Fibroblast of pulmonary artery (primary cell): ENCODE measurements at regions not wholly inside any gene's neighbourhood (a gene's known extent, or its start where the extent isn't known, plus 50 kb on each side); places are given as distances from the start of the nearest gene placed in this dataset.
"Not testable (repeated sequence)": the region's sequence is repeated elsewhere in the genome, so short reads cannot be mapped to it uniquely, and the experiment has no call there.

Experiments
- DNase-seq: peaks from one replicate; pipeline ENCODE4 v3.0.0-alpha.2; 2010; ENCODE audit warnings: low read depth
- H3K4me3 ChIP-seq: replicated peaks from 2 replicates; pipeline ENCODE4 v1.5.1; 2011; ENCODE audit warnings: low read depth, mild to moderate bottlenecking, control low read depth, low read length, moderate library complexity
- TF ChIP-seq, protein P1 (sequence below): IDR thresholded peaks from 2 replicates; pipeline ENCODE4 v1.5.1; 2011; ENCODE audit warnings: mild to moderate bottlenecking, control low read depth, low read length, inconsistent platforms; ENCODE audit errors: missing control alignments

DNA sequence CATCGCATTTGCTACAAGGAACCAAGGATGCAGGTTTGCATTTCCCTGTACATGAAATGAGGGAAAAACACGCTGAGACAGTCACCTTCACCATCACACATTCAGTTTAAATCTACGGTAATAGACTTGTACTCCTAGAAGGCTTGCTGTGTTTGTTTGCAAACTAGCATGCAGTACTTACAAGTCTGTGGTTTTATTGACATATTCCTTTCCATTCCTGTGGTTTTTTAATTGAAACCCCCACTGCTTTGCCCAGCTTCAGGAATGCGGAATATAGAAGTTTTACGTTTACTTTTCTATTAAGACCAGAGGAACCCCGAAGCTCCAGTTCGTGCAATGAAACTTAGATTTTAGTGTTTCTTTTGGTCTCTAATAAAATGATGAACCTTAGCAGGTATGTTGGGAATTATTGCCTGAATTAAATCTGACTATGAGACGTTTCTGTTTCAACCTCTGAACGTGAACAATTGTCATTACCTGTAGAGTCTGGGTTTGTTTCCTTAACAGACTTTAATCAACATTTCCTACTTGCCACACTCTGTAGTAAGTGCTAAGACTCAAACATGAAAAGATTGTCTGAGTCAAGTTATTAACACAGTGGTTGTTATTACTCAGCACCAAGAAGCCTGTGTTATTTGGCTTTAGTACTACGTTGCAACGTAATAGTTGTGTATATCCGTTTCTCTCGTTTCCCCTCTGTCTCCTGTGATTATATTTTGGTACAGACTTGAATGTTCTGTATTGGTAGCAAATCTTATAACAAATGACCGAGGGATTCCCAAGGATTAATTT lies 793.3 kb upstream of the GOT2 start:
- DNase-seq = peak; percentile 1
- H3K4me3 ChIP-seq = no peak overlapping the region
- TF ChIP-seq, protein P1, sequence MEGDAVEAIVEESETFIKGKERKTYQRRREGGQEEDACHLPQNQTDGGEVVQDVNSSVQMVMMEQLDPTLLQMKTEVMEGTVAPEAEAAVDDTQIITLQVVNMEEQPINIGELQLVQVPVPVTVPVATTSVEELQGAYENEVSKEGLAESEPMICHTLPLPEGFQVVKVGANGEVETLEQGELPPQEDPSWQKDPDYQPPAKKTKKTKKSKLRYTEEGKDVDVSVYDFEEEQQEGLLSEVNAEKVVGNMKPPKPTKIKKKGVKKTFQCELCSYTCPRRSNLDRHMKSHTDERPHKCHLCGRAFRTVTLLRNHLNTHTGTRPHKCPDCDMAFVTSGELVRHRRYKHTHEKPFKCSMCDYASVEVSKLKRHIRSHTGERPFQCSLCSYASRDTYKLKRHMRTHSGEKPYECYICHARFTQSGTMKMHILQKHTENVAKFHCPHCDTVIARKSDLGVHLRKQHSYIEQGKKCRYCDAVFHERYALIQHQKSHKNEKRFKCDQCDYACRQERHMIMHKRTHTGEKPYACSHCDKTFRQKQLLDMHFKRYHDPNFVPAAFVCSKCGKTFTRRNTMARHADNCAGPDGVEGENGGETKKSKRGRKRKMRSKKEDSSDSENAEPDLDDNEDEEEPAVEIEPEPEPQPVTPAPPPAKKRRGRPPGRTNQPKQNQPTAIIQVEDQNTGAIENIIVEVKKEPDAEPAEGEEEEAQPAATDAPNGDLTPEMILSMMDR = no peak

DNA sequence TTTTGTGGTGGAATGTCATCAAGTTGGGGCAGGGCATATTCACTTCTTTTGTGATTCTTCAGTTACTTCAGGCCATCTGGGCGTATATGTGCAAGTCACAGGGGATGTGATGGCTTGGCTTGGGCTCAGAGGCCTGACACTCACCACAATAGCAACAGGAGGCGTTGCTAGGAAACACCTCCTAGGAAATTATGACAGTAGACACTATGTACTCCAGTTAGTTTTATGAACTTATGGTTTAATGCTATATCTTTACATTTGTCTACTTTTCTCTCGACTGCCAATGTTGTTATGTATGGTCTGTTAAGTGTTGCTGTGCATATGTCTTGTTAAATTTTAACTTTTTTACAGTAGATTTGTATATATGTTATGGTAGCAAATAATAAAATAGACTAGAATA lies 788.7 kb upstream of the GOT2 start:
- DNase-seq = no peak
- H3K4me3 ChIP-seq = no peak overlapping the region
- TF ChIP-seq, protein P1 = no peak

DNA sequence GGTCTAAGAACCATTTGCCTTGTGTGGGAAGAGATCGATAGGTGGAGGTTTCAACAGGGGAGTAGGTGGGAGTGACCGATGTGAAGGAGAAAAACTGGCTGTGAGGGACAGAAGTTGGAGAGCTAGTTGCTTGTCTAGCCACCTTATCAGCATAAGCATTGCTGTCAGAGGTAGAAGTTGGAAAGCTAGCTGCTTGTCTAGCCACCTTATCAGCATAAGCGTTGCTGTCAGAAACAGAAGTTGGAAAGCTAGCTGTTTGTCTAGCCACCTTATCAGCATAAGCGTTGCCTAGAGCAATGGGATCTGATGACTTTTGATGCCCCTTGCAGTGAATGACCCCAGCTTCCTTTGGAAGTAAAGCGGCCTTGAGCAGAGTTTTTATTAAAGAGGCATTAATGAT lies 784.6 kb upstream of the GOT2 start:
- H3K4me3 ChIP-seq, DNase-seq: not testable (repeated sequence)

DNA sequence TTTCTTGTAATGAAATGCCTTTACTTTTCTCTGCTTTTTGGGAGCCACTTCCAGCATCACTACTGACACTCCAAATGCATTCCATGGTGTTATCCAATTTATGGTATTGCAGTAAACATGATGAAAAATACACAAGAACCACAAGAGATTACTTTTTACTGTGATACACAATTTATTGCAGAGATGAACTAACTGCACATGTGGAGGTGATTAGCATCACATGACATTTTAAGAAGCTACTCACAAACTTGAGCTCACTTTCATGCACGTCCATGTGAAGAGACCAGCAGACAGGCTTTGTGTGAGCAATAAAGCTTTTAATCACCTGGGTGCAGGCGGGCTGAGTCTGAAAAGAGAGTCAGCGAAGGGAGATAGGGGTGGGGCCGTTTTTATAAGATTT lies 780.5 kb upstream of the GOT2 start:
- no peak for DNase-seq
- TF ChIP-seq, protein P1 = no peak
- no peak overlapping the region for H3K4me3 ChIP-seq

DNA sequence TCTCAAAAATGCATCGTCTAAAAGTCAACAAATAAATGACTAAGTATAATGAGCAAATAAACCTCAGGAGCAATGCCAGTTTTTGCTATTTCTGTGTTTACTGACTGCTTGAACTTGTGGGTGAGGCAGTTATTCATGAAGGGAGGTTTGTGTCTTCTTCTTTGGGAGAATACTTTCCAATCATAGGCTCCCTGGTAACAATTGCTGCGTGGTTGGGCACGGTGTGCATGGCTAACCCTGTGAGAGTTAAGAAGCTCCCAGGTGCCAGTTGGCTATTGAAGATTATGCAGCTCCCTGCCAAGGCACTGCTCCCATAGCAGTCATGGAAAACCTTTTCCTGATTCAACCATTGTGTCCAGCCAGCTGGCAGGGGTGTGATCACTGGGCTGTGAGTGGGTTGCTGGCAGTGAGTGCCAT lies 775.9 kb upstream of the GOT2 start:
- TF ChIP-seq, protein P1 = no peak
- H3K4me3 ChIP-seq = no peak overlapping the region
- no peak for DNase-seq

DNA sequence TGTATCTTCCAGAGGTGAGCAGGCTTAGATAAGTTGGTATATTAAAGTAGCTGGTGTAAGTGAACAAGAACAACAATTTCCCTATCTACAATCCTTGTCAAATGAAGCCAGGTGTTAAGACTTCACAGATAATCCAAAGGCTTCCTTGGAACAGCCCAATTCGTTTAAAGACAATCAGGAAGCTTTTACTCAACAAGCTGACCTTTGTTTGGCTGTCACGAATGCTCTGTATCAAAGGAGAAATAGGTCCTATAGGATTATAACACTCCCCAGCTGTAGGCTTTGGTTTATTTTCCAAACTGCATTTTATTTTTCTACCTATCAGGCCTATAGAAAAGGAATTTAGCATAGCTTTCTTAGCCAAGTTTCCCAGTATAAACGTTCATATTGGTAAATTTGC lies 766.5 kb upstream of the GOT2 start:
- H3K4me3 ChIP-seq = no peak overlapping the region
- no peak for DNase-seq
- TF ChIP-seq, protein P1 = no peak

DNA sequence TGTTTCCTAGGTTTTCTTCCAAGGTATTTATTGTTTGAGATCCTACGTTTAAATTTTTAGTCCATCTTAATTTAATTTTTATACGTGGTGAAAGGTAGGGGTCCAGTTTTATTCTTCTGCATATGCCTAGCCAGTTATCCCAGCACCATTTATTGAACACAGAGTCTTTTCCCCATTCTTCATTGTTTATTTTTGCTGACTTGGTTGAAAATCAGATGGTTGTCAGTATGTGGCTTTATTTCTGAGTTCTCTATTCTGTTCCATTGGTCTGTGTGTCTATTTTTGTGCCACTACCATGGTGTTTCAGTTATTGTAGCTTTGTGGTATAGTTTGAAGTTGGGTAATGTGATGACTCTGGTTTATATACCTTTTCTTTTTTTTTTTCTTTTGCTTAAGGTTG lies 753.0 kb upstream of the GOT2 start:
- no peak for DNase-seq
- H3K4me3 ChIP-seq = no peak overlapping the region
- TF ChIP-seq, protein P1 = no peak
